GM18858 (cell line): ENCODE measurements at regions not wholly inside any gene's neighbourhood (a gene's known extent, or its start where the extent isn't known, plus 50 kb on each side); places are given as distances from the start of the nearest gene placed in this dataset.
"Not testable (repeated sequence)": the region's sequence is repeated elsewhere in the genome, so short reads cannot be mapped to it uniquely, and the experiment has no call there.

Source experiments
- ATAC-seq: cut with Tn5 transposase; IDR thresholded peaks from one replicate; pipeline ENCODE4 v1.9.1; 2021; ENCODE audit not compliant: unreplicated experiment

- no peak for ATAC-seq
These were observed 1961.8 kb upstream of the FLRT2 start for GRCh38 chr14:83568141-83568540.

- ATAC-seq = no peak
These were observed 1954.6 kb upstream of the FLRT2 start for GRCh38 chr14:83575301-83575700.

GRCh38 chr14:83583201-83583600 lies 1946.7 kb upstream of the FLRT2 start:
- no peak for ATAC-seq

- ATAC-seq = no peak
These were observed 1935.1 kb upstream of the FLRT2 start for GRCh38 chr14:83594874-83595273.

- no peak for ATAC-seq
These were observed 1922.3 kb upstream of the FLRT2 start for GRCh38 chr14:83607682-83608081.

GRCh38 chr14:83611491-83611890 lies 1918.5 kb upstream of the FLRT2 start:
- ATAC-seq = no peak

- ATAC-seq = no peak
These were observed 1918.0 kb upstream of the FLRT2 start for GRCh38 chr14:83611906-83612390.

- no peak for ATAC-seq
These were observed 1915.0 kb upstream of the FLRT2 start for GRCh38 chr14:83614956-83615355.

- ATAC-seq = no peak
These were observed 1905.4 kb upstream of the FLRT2 start for GRCh38 chr14:83624541-83624940.

- no peak for ATAC-seq
These were observed 1897.6 kb upstream of the FLRT2 start for GRCh38 chr14:83632375-83632774.

GRCh38 chr14:83638748-83639504 lies 1891.0 kb upstream of the FLRT2 start:
- ATAC-seq = no peak

GRCh38 chr14:83639505-83639875 lies 1890.5 kb upstream of the FLRT2 start:
- ATAC-seq = not testable (repeated sequence)

GRCh38 chr14:83646228-83646627 lies 1883.7 kb upstream of the FLRT2 start:
- ATAC-seq = no peak

- no peak for ATAC-seq
These were observed 1869.3 kb upstream of the FLRT2 start for GRCh38 chr14:83660597-83660996.

GRCh38 chr14:83664389-83664788 lies 1865.6 kb upstream of the FLRT2 start:
- ATAC-seq = no peak

- no peak for ATAC-seq
These were observed 1840.7 kb upstream of the FLRT2 start for GRCh38 chr14:83689265-83689664.

- no peak for ATAC-seq
These were observed 1832.8 kb upstream of the FLRT2 start for GRCh38 chr14:83697099-83697498.

- no peak for ATAC-seq
These were observed 1827.3 kb upstream of the FLRT2 start for GRCh38 chr14:83702619-83703018.

GRCh38 chr14:83706231-83706954 lies 1823.6 kb upstream of the FLRT2 start:
- no peak for ATAC-seq

GRCh38 chr14:83707056-83707455 lies 1822.9 kb upstream of the FLRT2 start:
- no peak for ATAC-seq

- no peak for ATAC-seq
These were observed 1820.8 kb upstream of the FLRT2 start for GRCh38 chr14:83709116-83709515.

GRCh38 chr14:83711046-83711445 lies 1818.9 kb upstream of the FLRT2 start:
- no peak for ATAC-seq
